CD4-positive, alpha-beta T cell treated with Interferon gamma for 1 hour (primary cell): ENCODE measurements at regions not wholly inside any gene's neighbourhood (a gene's known extent, or its start where the extent isn't known, plus 50 kb on each side); places are given as distances from the start of the nearest gene placed in this dataset.
A peak's percentile ranks its signal among the peaks of the same experiment; 100 is the strongest.
"Not testable (repeated sequence)": the region's sequence is repeated elsewhere in the genome, so short reads cannot be mapped to it uniquely, and the experiment has no call there.

Experiments used
- DNase-seq: peaks from one replicate; pipeline ENCODE4 v3.0.0-alpha.2; 2020

GRCh38 chr1:93773049-93773838 lies 91.6 kb upstream of the BCAR3 start:
- no peak for DNase-seq

- DNase-seq: no peak
Observed at GRCh38 chr1:93771843-93772242, 90.2 kb upstream of the BCAR3 start.

GRCh38 chr1:93770640-93771039 lies 89.0 kb upstream of the BCAR3 start:
- no peak for DNase-seq

- no peak for DNase-seq
Observed at GRCh38 chr1:93769777-93770176, 88.1 kb upstream of the BCAR3 start.

- DNase-seq: no peak
Observed at GRCh38 chr1:93768380-93768863, 86.8 kb upstream of the BCAR3 start.

- DNase-seq: no peak
Observed at GRCh38 chr1:93766451-93766850, 84.8 kb upstream of the BCAR3 start.

GRCh38 chr1:93765099-93765498 lies 83.5 kb upstream of the BCAR3 start:
- no peak for DNase-seq

GRCh38 chr1:93764366-93764750 lies 82.7 kb upstream of the BCAR3 start:
- no peak for DNase-seq

GRCh38 chr1:93763704-93764365 lies 82.2 kb upstream of the BCAR3 start:
- no peak for DNase-seq

GRCh38 chr1:93758842-93759515 lies 77.3 kb upstream of the BCAR3 start:
- DNase-seq: peak; percentile 38

GRCh38 chr1:93757256-93758036 lies 75.8 kb upstream of the BCAR3 start:
- no peak for DNase-seq

GRCh38 chr1:93756657-93757056 lies 75.0 kb upstream of the BCAR3 start:
- DNase-seq: no peak

GRCh38 chr1:93755251-93755715 lies 73.6 kb upstream of the BCAR3 start:
- DNase-seq: not testable (repeated sequence)

GRCh38 chr1:93753791-93754763 lies 72.4 kb upstream of the BCAR3 start:
- DNase-seq: no peak

GRCh38 chr1:93751377-93752250 lies 70.0 kb upstream of the BCAR3 start:
- DNase-seq: no peak

GRCh38 chr1:93750955-93751354 lies 69.3 kb upstream of the BCAR3 start:
- peak; percentile 20 for DNase-seq

GRCh38 chr1:93749894-93750301 lies 68.3 kb upstream of the BCAR3 start:
- DNase-seq: no peak

- DNase-seq: peak; percentile 20
Observed at GRCh38 chr1:93749487-93749886, 67.8 kb upstream of the BCAR3 start.

- no peak for DNase-seq
Observed at GRCh38 chr1:93746021-93746812, 64.6 kb upstream of the BCAR3 start.
